Endothelial cell of umbilical vein (primary cell): ENCODE measurements at regions not wholly inside any gene's neighbourhood (a gene's known extent, or its start where the extent isn't known, plus 50 kb on each side); places are given as distances from the start of the nearest gene placed in this dataset.

Experiments
- BruUV-seq: library from RNA; stranded (reverse); fragments of 400-500 nt; replicated peaks from 2 replicates; lab custom pipeline; 2021; lab: Mats Ljungman, UMichigan
- CTCF ChIA-PET: fragments of 300-600, 350-600 bp; sonication (Branson Sonifier 250); formaldehyde crosslinking; loops from one replicate; lab custom pipeline; 2021; ENCODE audit warnings: antibody characterized with exemption, inconsistent platforms; lab: Charles Lee
- POLR2A ChIA-PET: fragments of 300-600, 350-600 bp; sonication (Branson Sonifier 250); formaldehyde crosslinking; loops from one replicate; lab custom pipeline; 2021; ENCODE audit warnings: antibody characterized with exemption, inconsistent platforms; lab: Charles Lee
- DNase-seq: peaks from one replicate; pipeline ENCODE4 v3.0.0-alpha.2; 2011; ENCODE audit warnings: low read depth, low spot score
- FAIRE-seq: peaks from 2 replicates; lab custom pipeline; 2011; peaks lifted over from hg19 to GRCh38; lab: Jason Lieb, UNC
- H2AFZ ChIP-seq: 2 replicates; pipeline ENCODE4 v1.6.0; 2012; ENCODE audit warnings: low read depth, low read length, control low read depth, inconsistent platforms
- H3K27ac ChIP-seq: 2 replicates; pipeline ENCODE4 v1.5.1; 2011; ENCODE audit warnings: low read depth, mild to moderate bottlenecking, control low read depth, low read length, moderate library complexity; ENCODE audit not compliant: insufficient read depth
- H3K27me3 ChIP-seq, 2 experiments: 2 replicates each; pipeline versions ENCODE4 v1.6.0 to v1.6.1; 2011; ENCODE audit warnings: low read length in 2 of 2, mixed read lengths in 1 of 2; ENCODE audit not compliant: control insufficient read depth in 2 of 2, insufficient read depth in 2 of 2
- H3K36me3 ChIP-seq, 2 experiments: 2 replicates in 1 of 2; 3 replicates in 1 of 2; pipeline ENCODE4 v1.5.1; 2011; ENCODE audit warnings: low read length in 2 of 2, mild to moderate bottlenecking in 1 of 2, moderate library complexity in 1 of 2; ENCODE audit not compliant: control insufficient read depth in 2 of 2, insufficient read depth in 2 of 2; ENCODE audit errors: extremely low read depth in 1 of 2
- H3K4me1 ChIP-seq: 3 replicates; pipeline ENCODE4 v1.5.1; 2011; ENCODE audit warnings: mild to moderate bottlenecking, low read length; ENCODE audit not compliant: control insufficient read depth, insufficient read depth; ENCODE audit errors: extremely low read depth
- H3K4me2 ChIP-seq: 2 replicates; pipeline ENCODE4 v1.6.1; 2011; ENCODE audit warnings: low read length, control low read depth, mixed read lengths; ENCODE audit not compliant: insufficient read depth
- H3K4me3 ChIP-seq, 3 experiments: fragments of 200-600 bp in 1 of 3; sonication (generic), shearing (Covaris generic) in 1 of 3; replicated peaks in 1 of 3; 2 replicates each; pipeline ENCODE4 v1.5.1; 2011 to 2016; ENCODE audit warnings: control low read depth in 3 of 3, low read length in 3 of 3, mild to moderate bottlenecking in 2 of 3, inconsistent platforms in 1 of 3, low read depth in 1 of 3, moderate library complexity in 1 of 3; ENCODE audit not compliant: insufficient read depth in 1 of 3
- H3K79me2 ChIP-seq: 2 replicates; pipeline ENCODE4 v1.6.0; 2012; ENCODE audit warnings: low read length, inconsistent platforms; ENCODE audit not compliant: control insufficient read depth, insufficient read depth
- H3K9ac ChIP-seq: replicated peaks from 2 replicates; pipeline ENCODE3; 2011; ENCODE audit warnings: low read length, control low read depth; ENCODE audit not compliant: insufficient read depth; ENCODE audit errors: extremely low read depth
- H3K9me1 ChIP-seq: replicated peaks from 3 replicates; pipeline ENCODE4 v1.6.0; 2011; ENCODE audit warnings: mild to moderate bottlenecking, low read length; ENCODE audit not compliant: control insufficient read depth, insufficient read depth; ENCODE audit errors: extremely low read depth
- H3K9me3 ChIP-seq: replicated peaks from 2 replicates; pipeline ENCODE4 v1.5.1; 2012; ENCODE audit warnings: low read length, inconsistent platforms; ENCODE audit not compliant: control insufficient read depth, insufficient read depth
- H4K20me1 ChIP-seq: replicated peaks from 2 replicates; pipeline ENCODE3; 2011; ENCODE audit warnings: mild to moderate bottlenecking, low read length; ENCODE audit not compliant: control insufficient read depth, insufficient read depth; ENCODE audit errors: extremely low read depth
- CTCF ChIP-seq, 2 donors: IDR thresholded peaks; 1 replicate in 1 of 2; 2 replicates in 1 of 2; pipeline ENCODE4 v1.5.1; 2011; ENCODE audit warnings: low read length in 2 of 2, mild to moderate bottlenecking in 2 of 2, moderate library complexity in 2 of 2, control low read depth in 1 of 2, inconsistent platforms in 1 of 2, low read depth in 1 of 2; ENCODE audit not compliant: insufficient read depth in 1 of 2; ENCODE audit errors: extremely low read depth in 1 of 2
- EZH2 ChIP-seq: IDR thresholded peaks from 2 replicates; pipeline ENCODE4 v1.6.1; 2012; ENCODE audit warnings: borderline replicate concordance, low read depth, mild to moderate bottlenecking, moderate library complexity, low read length, inconsistent platforms; ENCODE audit not compliant: severe bottlenecking
- FOS ChIP-seq: IDR thresholded peaks from 2 replicates; pipeline ENCODE4 v1.6.1; 2011; ENCODE audit warnings: mild to moderate bottlenecking, low read length, moderate library complexity, borderline replicate concordance; ENCODE audit not compliant: insufficient read depth
- GATA2 ChIP-seq: IDR thresholded peaks from 2 replicates; pipeline ENCODE4 v1.7.0; 2011; ENCODE audit warnings: low read depth, mild to moderate bottlenecking, moderate library complexity, mixed read lengths, low read length; ENCODE audit not compliant: insufficient read length, insufficient read depth
- JUN ChIP-seq: IDR thresholded peaks from 2 replicates; pipeline ENCODE4 v1.6.1; 2011; ENCODE audit warnings: borderline replicate concordance, low read depth; ENCODE audit not compliant: insufficient read length, insufficient read depth
- MAX ChIP-seq: IDR thresholded peaks from 2 replicates; pipeline ENCODE4 v1.6.1; 2011; ENCODE audit not compliant: insufficient read depth, insufficient read length
- MYC ChIP-seq: IDR thresholded peaks from one replicate; pipeline ENCODE4 v1.6.1; 2011; ENCODE audit warnings: mild to moderate bottlenecking, low read depth, low read length
- POLR2A ChIP-seq: IDR thresholded peaks from 2 replicates; pipeline ENCODE4 v1.6.1; 2012; ENCODE audit warnings: low read depth, mild to moderate bottlenecking, control low read depth, low read length
- POLR2AphosphoS5 ChIP-seq: IDR thresholded peaks from 2 replicates; pipeline ENCODE4 v1.6.1; 2012; ENCODE audit warnings: low read depth, mild to moderate bottlenecking, control low read depth, low read length, moderate library complexity; ENCODE audit not compliant: insufficient read depth
- dilution Hi-C: fragments of 300-500 bp; cut with MboI; formaldehyde crosslinking; loops from one replicate; pipeline ENCODE4 v1.15.0; 2019; ENCODE audit warnings: low sequenced_read_pairs; ENCODE audit not compliant: extremely low pct_ligation_motif_present
- intact Hi-C: fragments of 100-400 bp; cut with micrococcal nuclease; formaldehyde crosslinking; loops from one replicate; pipeline ENCODE4 v1.10.0; 2022

GRCh38 chr7:17140406-17140805, 158.0 kb upstream of the AHR start:
- no peaks in the 10 kb centered on the region for H3K36me3 ChIP-seq
- no peaks in the 10 kb centered on the region for H3K9me1 ChIP-seq
- no peaks in the 10 kb centered on the region for H3K79me2 ChIP-seq
- H3K27ac ChIP-seq: no peak overlapping the region
- dilution Hi-C loops (no loop called here), intact Hi-C loops (loop anchor here (5.0 kb wide), 1 partner anchor 162 kb away; no protein-coding TSS in a partner anchor)
- H4K20me1 ChIP-seq: no peaks in the 10 kb centered on the region
- no TSS peak for BruUV-seq
- no peak for FAIRE-seq
- H3K4me2 ChIP-seq: no peak overlapping the region
- ChIA-PET POLR2A (no interaction called here), CTCF (interaction anchor here (0.7 to 1.5 kb wide), 4 partner anchors 10 to 161 kb away, joined by 3 to 6 read pairs (median 4); no protein-coding TSS in a partner anchor)
- no peak overlapping the region for H2AFZ ChIP-seq
- TF ChIP-seq FOS (peak; percentile 22), MAX (no peak)
- H3K27me3 ChIP-seq: no peaks in the 10 kb centered on the region
- no peaks in the 10 kb centered on the region for H3K9me3 ChIP-seq
- no peak for DNase-seq
- peaks cover 10% of the 10 kb centered on the region for H3K4me1 ChIP-seq
- H3K9ac ChIP-seq: no peak overlapping the region
- H3K4me3 ChIP-seq: no peak overlapping the region

- Histone ChIP-seq H2AFZ (peak overlapping the region; percentile 84), H3K9ac (peak overlapping the region; percentile 57), H3K27me3 (no peaks in the 10 kb centered on the region), H3K36me3 (no peaks in the 10 kb centered on the region), H3K9me3 (no peaks in the 10 kb centered on the region), H3K4me3 (peak overlapping the region in 2 of 3 experiments; percentile 43 to 65), H3K4me1 (peaks cover 10% of the 10 kb centered on the region), H3K9me1 (no peaks in the 10 kb centered on the region), H4K20me1 (no peaks in the 10 kb centered on the region), H3K27ac (peak overlapping the region; percentile 29), H3K4me2 (peak overlapping the region; percentile 90), H3K79me2 (no peaks in the 10 kb centered on the region)
- intact Hi-C loops (loop anchor here (5.0 kb wide), 1 partner anchor 159 kb away; no protein-coding TSS in a partner anchor), dilution Hi-C loops (no loop called here)
- FAIRE-seq (no peak), DNase-seq (peak; percentile 38)
- ChIA-PET POLR2A (interaction anchor here (0.7 kb wide), 1 partner anchor 41 kb away, joined by 4 read pairs; no protein-coding TSS in a partner anchor), CTCF (interaction anchor here (1.0 to 2.4 kb wide), 4 partner anchors 11 to 160 kb away, joined by 4 to 10 read pairs (median 4); no protein-coding TSS in a partner anchor)
- BruUV-seq: no TSS peak
- no peak for TF ChIP-seq GATA2
- no peak for TF ChIP-seq FOS
- no peak for TF ChIP-seq CTCF (IDR thresholded peaks at IDR 0.05; ENCODE audit: extremely low read depth in 1 of 2, insufficient read depth in 1 of 2, low read depth in 1 of 2, low read length in 2 of 2)
- no peak for TF ChIP-seq MYC
- no peak for TF ChIP-seq POLR2A
- no peak for TF ChIP-seq JUN
- no peak for TF ChIP-seq POLR2AphosphoS5
- TF ChIP-seq MAX: no peak
- TF ChIP-seq EZH2: no peak
Observed at GRCh38 chr7:17142831-17143541, 155.5 kb upstream of the AHR start.
